ENCODE measurements at regions not wholly inside any gene's neighbourhood (a gene's known extent, or its start where the extent isn't known, plus 50 kb on each side); places are given as distances from the start of the nearest gene placed in this dataset.
"Not testable (repeated sequence)": the region's sequence is repeated elsewhere in the genome, so short reads cannot be mapped to it uniquely, and the experiment has no call there.

- no peak for DNase-seq
Observed at GRCh38 chr5:34450338-34450737, 205.8 kb upstream of the RAI14 start.

- no peak for DNase-seq
Observed at GRCh38 chr5:34452170-34452828, 203.8 kb upstream of the RAI14 start.

GRCh38 chr5:34455098-34455497, 201.0 kb upstream of the RAI14 start:
- DNase-seq, result no peak

- no peak for DNase-seq
Observed at GRCh38 chr5:34459908-34460307, 196.2 kb upstream of the RAI14 start.

GRCh38 chr5:34460496-34460895, 195.6 kb upstream of the RAI14 start:
- no peak for DNase-seq

- no peak for DNase-seq
Observed at GRCh38 chr5:34464829-34465228, 191.3 kb upstream of the RAI14 start.

- DNase-seq, result peak; percentile 71
Observed at GRCh38 chr5:34465301-34465700, 190.8 kb upstream of the RAI14 start.

- DNase-seq, result not testable (repeated sequence)
Observed at GRCh38 chr5:34466519-34467388, 189.4 kb upstream of the RAI14 start.

- no peak for DNase-seq
Observed at GRCh38 chr5:34467436-34467835, 188.7 kb upstream of the RAI14 start.

- not testable (repeated sequence) for DNase-seq
Observed at GRCh38 chr5:34467984-34468383, 188.1 kb upstream of the RAI14 start.

GRCh38 chr5:34469971-34470370, 186.2 kb upstream of the RAI14 start:
- no peak for DNase-seq

GRCh38 chr5:34474573-34475021, 181.5 kb upstream of the RAI14 start:
- DNase-seq, result peak; percentile 41

- no peak for DNase-seq
Observed at GRCh38 chr5:34475249-34475966, 180.7 kb upstream of the RAI14 start.

- no peak for DNase-seq
Observed at GRCh38 chr5:34476941-34477565, 179.1 kb upstream of the RAI14 start.

GRCh38 chr5:34480810-34481528, 175.2 kb upstream of the RAI14 start:
- DNase-seq, result no peak

GRCh38 chr5:34483442-34484033, 172.6 kb upstream of the RAI14 start:
- no peak for DNase-seq

GRCh38 chr5:34484216-34484920, 171.8 kb upstream of the RAI14 start:
- no peak for DNase-seq

GRCh38 chr5:34485768-34486030, 170.4 kb upstream of the RAI14 start:
- DNase-seq, result no peak

- DNase-seq, result peak; percentile 58
Observed at GRCh38 chr5:34486160-34486848, 169.8 kb upstream of the RAI14 start.

GRCh38 chr5:34486849-34487158, 169.3 kb upstream of the RAI14 start:
- DNase-seq, result no peak
